Left cardiac atrium (tissue), 4 donors: ENCODE measurements at regions not wholly inside any gene's neighbourhood (a gene's known extent, or its start where the extent isn't known, plus 50 kb on each side); places are given as distances from the start of the nearest gene placed in this dataset.
A peak's percentile ranks its signal among the peaks of the same experiment; 100 is the strongest.

Experiments
- ATAC-seq, 2 donors: fragments of 200-7000 bp; cut with Tn5 transposase; one replicate each; pipeline ENCODE4 v1.9.1; 2020; ENCODE audit warnings: mild to moderate bottlenecking in 2 of 2, moderate library complexity in 2 of 2
- DNase-seq: peaks from one replicate; pipeline ENCODE4 v3.0.0-alpha.2; 2020
- intact Hi-C, 2 donors: fragments of 100-400 bp; cut with DNase I; formaldehyde crosslinking; loops; one replicate each; pipeline versions ENCODE4 v1.14.1 to v1.15.1; 2022 to 2023
- donor health status: DM: no; HTN: yes; CAD: no.
- donor health status: DM: no; HTN: yes; CAD: no; lungs with severe emphysema.
- donor health status: DM: yes; HTN: yes; CAD: no.
- donor health status: Dilated cardiomyopathy.

- DNase-seq (no peak), ATAC-seq (peak; percentile 40 to 67)
- intact Hi-C loops = no loop called here
These were observed 65.0 kb upstream of the MEIS2 start for GRCh38 chr15:37165395-37165794.

GRCh38 chr15:37166402-37166801, 66.1 kb upstream of the MEIS2 start:
- DNase-seq (no peak), ATAC-seq (no peak)
- intact Hi-C loops = no loop called here

- intact Hi-C loops = no loop called here
- no peak for ATAC-seq
These were observed 81.0 kb upstream of the MEIS2 start for GRCh38 chr15:37181339-37181738.

GRCh38 chr15:37199545-37199944, 99.2 kb upstream of the MEIS2 start:
- intact Hi-C loops = no loop called here
- ATAC-seq (no peak), DNase-seq (no peak)

More at GRCh38 chr15:37181339-37181738, 81.0 kb upstream of the MEIS2 start:
- DNase-seq = no peak

- intact Hi-C loops = no loop called here
- no peak for DNase-seq
- no peak for ATAC-seq
These were observed 102.7 kb upstream of the MEIS2 start for GRCh38 chr15:37203050-37203449.

- intact Hi-C loops = no loop called here
- no peak for ATAC-seq
- no peak for DNase-seq
These were observed 104.3 kb upstream of the MEIS2 start for GRCh38 chr15:37204692-37205091.

- DNase-seq (no peak), ATAC-seq (no peak)
- intact Hi-C loops = no loop called here
These were observed 106.3 kb upstream of the MEIS2 start for GRCh38 chr15:37206690-37207089.

GRCh38 chr15:37208146-37209040, 108.0 kb upstream of the MEIS2 start:
- intact Hi-C loops = no loop called here
- ATAC-seq (no peak), DNase-seq (no peak)

- no peak for ATAC-seq
- intact Hi-C loops = no loop called here
- no peak for DNase-seq
These were observed 108.7 kb upstream of the MEIS2 start for GRCh38 chr15:37209041-37209363.

GRCh38 chr15:37217567-37217966, 117.2 kb upstream of the MEIS2 start:
- intact Hi-C loops = no loop called here
- no peak for ATAC-seq
- DNase-seq = no peak

- intact Hi-C loops = no loop called here
These were observed 118.1 kb upstream of the MEIS2 start for GRCh38 chr15:37218351-37218916.

GRCh38 chr15:37219211-37219701, 118.9 kb upstream of the MEIS2 start:
- intact Hi-C loops = no loop called here
- ATAC-seq (no peak), DNase-seq (no peak)

More at GRCh38 chr15:37218351-37218916, 118.1 kb upstream of the MEIS2 start:
- ATAC-seq = no peak
- DNase-seq = no peak

GRCh38 chr15:37220949-37221670, 120.8 kb upstream of the MEIS2 start:
- intact Hi-C loops = no loop called here
- no peak for ATAC-seq
- no peak for DNase-seq

GRCh38 chr15:37221671-37222145, 121.4 kb upstream of the MEIS2 start:
- DNase-seq (no peak), ATAC-seq (no peak)
- intact Hi-C loops = no loop called here

- no peak for ATAC-seq
- DNase-seq = no peak
- intact Hi-C loops = no loop called here
These were observed 122.7 kb upstream of the MEIS2 start for GRCh38 chr15:37223089-37223488.

GRCh38 chr15:37229855-37230619, 129.7 kb upstream of the MEIS2 start:
- ATAC-seq (no peak), DNase-seq (no peak)

GRCh38 chr15:37245358-37245757, 145.0 kb upstream of the MEIS2 start:
- ATAC-seq = no peak
- intact Hi-C loops = no loop called here
- DNase-seq = no peak

More at GRCh38 chr15:37229855-37230619, 129.7 kb upstream of the MEIS2 start:
- intact Hi-C loops = no loop called here

GRCh38 chr15:37246065-37246464, 145.7 kb upstream of the MEIS2 start:
- intact Hi-C loops = no loop called here
- DNase-seq = no peak
- ATAC-seq = no peak

- ATAC-seq (no peak), DNase-seq (no peak)
- intact Hi-C loops = no loop called here
These were observed 146.5 kb upstream of the MEIS2 start for GRCh38 chr15:37246856-37247255.
